Lung (tissue), 11 donors: ENCODE measurements at regions not wholly inside any gene's neighbourhood (a gene's known extent, or its start where the extent isn't known, plus 50 kb on each side); places are given as distances from the start of the nearest gene placed in this dataset.

Source experiments
- ATAC-seq: fragments of 200-7000 bp; cut with Tn5 transposase; one replicate; pipeline ENCODE4 v1.9.1; 2020; ENCODE audit warnings: moderate number of reproducible peaks; ENCODE audit not compliant: insufficient read depth, low FRiP score
- DNase-seq, 3 donors: peaks; one replicate each; pipeline ENCODE4 v3.0.0-alpha.2; 2013 to 2017
- H3K27ac ChIP-seq, 2 donors: one replicate each; pipeline ENCODE4 v1.5.1; 2013; ENCODE audit warnings: mild to moderate bottlenecking in 2 of 2, moderate library complexity in 2 of 2, control low read depth in 1 of 2, inconsistent platforms in 1 of 2, low read depth in 1 of 2, low read length in 1 of 2
- H3K27me3 ChIP-seq, 3 donors: one replicate each; pipeline ENCODE4 v1.5.1; 2013; ENCODE audit warnings: low read length in 2 of 3; ENCODE audit not compliant: control insufficient read depth in 3 of 3, insufficient read depth in 3 of 3
- H3K36me3 ChIP-seq, 4 donors: one replicate each; pipeline ENCODE4 v1.5.1; 2013; ENCODE audit warnings: low read length in 4 of 4, mild to moderate bottlenecking in 1 of 4, moderate library complexity in 1 of 4; ENCODE audit not compliant: control insufficient read depth in 4 of 4, insufficient read depth in 4 of 4
- H3K4me1 ChIP-seq, 5 donors: one replicate each; pipeline ENCODE4 v1.5.1; 2013; ENCODE audit warnings: low read length in 5 of 5, mild to moderate bottlenecking in 2 of 5, moderate library complexity in 1 of 5; ENCODE audit not compliant: control insufficient read depth in 5 of 5, insufficient read depth in 5 of 5
- H3K4me3 ChIP-seq: one replicate; pipeline ENCODE4 v1.5.1; 2013; ENCODE audit warnings: mild to moderate bottlenecking, control low read depth, moderate library complexity
- H3K9ac ChIP-seq, 2 donors: one replicate each; pipeline ENCODE4 v1.5.1; 2013; ENCODE audit warnings: low read length in 2 of 2, control low read depth in 1 of 2; ENCODE audit not compliant: insufficient read depth in 1 of 2
- H3K9me3 ChIP-seq, 4 donors: one replicate each; pipeline ENCODE4 v1.5.1; 2013; ENCODE audit warnings: low read length in 3 of 4, mild to moderate bottlenecking in 1 of 4, moderate library complexity in 1 of 4; ENCODE audit not compliant: control insufficient read depth in 4 of 4, insufficient read depth in 3 of 4
- WGBS, 2 donors: extraction: QIAGEN DNeasy Blood & Tissue Kit; methylation state at CpG; one replicate each; pipeline ENCODE4 v1.1.7; 2013; 5-methylcytosine and 5-hydroxymethylcytosine counted together
- TF ChIP-seq, protein P1 (sequence below): IDR thresholded peaks from 2 replicates; pipeline ENCODE4 v1.5.1; 2012; ENCODE audit warnings: mild to moderate bottlenecking; ENCODE audit errors: control extremely low read depth, extremely low read depth
- donor health status: control.
- donor health status: control.
- donor health status: Bipolar disorder and iron deficiency.
- donor health status: healthy.
- donor health status: DM: yes; HTN: yes; CAD: no.

DNA sequence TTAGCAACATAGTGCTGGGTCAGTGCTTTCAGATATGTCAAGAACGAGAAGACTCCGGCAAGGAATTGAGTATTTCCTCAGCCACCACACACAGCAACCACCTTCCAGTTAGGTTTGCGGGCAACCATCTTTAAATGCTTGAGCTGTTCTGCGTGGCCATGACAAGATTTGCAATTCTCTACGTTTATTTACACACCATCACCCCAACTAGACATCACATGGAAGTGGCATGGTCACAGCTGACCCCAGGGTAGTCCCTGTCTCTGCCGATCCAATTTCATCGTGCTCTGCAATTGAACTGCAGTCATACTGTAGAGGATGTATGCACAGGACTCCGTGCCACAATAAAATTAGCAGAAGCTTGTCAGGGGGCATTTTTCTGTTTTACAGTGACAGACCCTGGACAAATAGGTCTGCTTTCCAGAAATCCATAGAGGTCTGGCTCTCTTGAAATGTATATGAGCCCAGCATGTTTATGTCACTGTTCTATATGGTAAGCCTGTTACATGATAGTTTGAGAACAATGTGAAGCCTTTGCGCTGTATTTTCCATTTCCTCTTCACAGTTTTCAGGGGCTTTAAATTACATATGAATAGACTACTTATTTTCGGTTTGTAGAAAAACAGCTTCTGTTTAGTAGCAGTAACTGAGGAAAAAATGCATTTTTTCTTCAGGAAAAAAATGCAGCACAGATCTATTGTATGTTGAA is 605.2 kb downstream of the NR4A2 start:
- TF ChIP-seq, protein P1, sequence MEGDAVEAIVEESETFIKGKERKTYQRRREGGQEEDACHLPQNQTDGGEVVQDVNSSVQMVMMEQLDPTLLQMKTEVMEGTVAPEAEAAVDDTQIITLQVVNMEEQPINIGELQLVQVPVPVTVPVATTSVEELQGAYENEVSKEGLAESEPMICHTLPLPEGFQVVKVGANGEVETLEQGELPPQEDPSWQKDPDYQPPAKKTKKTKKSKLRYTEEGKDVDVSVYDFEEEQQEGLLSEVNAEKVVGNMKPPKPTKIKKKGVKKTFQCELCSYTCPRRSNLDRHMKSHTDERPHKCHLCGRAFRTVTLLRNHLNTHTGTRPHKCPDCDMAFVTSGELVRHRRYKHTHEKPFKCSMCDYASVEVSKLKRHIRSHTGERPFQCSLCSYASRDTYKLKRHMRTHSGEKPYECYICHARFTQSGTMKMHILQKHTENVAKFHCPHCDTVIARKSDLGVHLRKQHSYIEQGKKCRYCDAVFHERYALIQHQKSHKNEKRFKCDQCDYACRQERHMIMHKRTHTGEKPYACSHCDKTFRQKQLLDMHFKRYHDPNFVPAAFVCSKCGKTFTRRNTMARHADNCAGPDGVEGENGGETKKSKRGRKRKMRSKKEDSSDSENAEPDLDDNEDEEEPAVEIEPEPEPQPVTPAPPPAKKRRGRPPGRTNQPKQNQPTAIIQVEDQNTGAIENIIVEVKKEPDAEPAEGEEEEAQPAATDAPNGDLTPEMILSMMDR, result no peak
- 23 to 26% methylated on average over 10 of the region's 10 CpGs for WGBS, 2 donors
- Histone ChIP-seq H3K9me3 (no peaks in the 10 kb centered on the region), H3K27ac (no peak overlapping the region), H3K27me3 (no peaks in the 10 kb centered on the region), H3K36me3 (no peaks in the 10 kb centered on the region), H3K9ac (no peak overlapping the region), H3K4me3 (no peak overlapping the region), H3K4me1 (no peaks in the 10 kb centered on the region)
- no peak for ATAC-seq
- no peak for DNase-seq

DNA sequence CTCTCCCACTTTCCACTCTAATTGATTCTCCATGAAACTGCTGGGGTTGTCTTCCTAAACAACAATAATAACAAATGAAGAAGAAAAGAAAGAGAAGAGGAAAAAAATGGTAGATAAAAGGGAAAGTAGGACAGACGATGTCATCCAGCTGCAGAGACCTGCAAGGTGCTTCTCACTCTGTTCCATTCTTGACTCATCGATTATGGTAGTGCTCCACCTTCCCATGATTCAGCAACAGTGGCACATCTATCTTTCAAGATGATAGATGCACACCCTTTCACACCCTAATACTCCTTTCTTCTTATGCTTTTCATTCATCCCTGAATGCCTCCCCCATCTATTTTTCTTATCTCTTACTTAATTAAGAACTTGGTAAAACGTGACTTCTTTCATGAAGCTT is 610.2 kb downstream of the NR4A2 start:
- DNase-seq, result no peak
- TF ChIP-seq, protein P1, result no peak
- no peak overlapping the region for H3K4me3 ChIP-seq
- H3K36me3 ChIP-seq, result no peaks in the 10 kb centered on the region
- H3K9ac ChIP-seq, result no peak overlapping the region
- 80 to 84% methylated on average over 3 of the region's 3 CpGs for WGBS, 2 donors
- no peaks in the 10 kb centered on the region for H3K27me3 ChIP-seq
- no peaks in the 10 kb centered on the region for H3K4me1 ChIP-seq
- no peaks in the 10 kb centered on the region for H3K9me3 ChIP-seq
- ATAC-seq, result no peak
- H3K27ac ChIP-seq, result no peak overlapping the region

DNA sequence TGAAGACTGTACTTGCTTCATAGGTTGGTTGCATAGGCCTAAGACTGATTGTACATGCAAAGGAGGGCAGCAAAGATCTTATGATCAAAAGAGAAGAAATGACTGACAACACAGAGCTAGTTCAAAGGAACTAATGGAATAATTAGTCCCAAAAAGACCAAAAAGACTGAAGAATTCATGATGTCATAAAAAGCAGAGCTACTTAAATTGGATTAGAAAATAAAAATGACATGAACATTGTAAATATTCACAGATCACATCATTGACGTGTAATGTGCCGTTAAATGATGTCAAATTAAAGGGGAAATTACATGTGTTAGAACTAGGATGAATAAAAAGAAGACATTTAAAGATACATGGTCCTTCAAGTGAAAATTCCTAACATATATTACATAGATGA is 616.8 kb downstream of the NR4A2 start:
- no peak overlapping the region for H3K9ac ChIP-seq
- TF ChIP-seq, protein P1, result no peak
- no peak for ATAC-seq
- no peaks in the 10 kb centered on the region for H3K4me1 ChIP-seq
- no peak for DNase-seq
- H3K27me3 ChIP-seq, result no peaks in the 10 kb centered on the region
- H3K27ac ChIP-seq, result no peak overlapping the region
- WGBS, 2 donors, result 84 to 86% methylated on average over 2 of the region's 2 CpGs
- H3K4me3 ChIP-seq, result no peak overlapping the region
- H3K9me3 ChIP-seq, result no peaks in the 10 kb centered on the region
- no peaks in the 10 kb centered on the region for H3K36me3 ChIP-seq

DNA sequence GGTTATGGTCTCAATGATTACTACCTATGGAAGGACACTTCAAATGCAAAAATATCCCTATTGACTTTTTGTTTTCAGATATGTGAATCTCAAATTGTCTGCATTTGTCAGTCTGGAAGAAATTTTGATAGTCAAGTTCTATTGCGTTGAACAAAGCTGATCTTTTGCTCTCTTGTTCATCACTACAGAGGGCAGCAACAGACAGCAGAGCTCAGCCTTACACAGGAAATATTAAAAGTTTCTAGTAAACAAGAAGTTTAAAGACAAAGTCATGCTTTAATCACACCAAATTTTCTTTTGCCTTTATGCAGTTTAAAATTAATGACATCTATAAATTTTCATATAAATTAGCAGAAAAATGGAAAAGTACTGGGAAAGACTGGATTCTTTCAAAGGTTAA is 617.5 kb downstream of the NR4A2 start:
- Histone ChIP-seq H3K4me3 (no peak overlapping the region), H3K4me1 (no peaks in the 10 kb centered on the region), H3K27me3 (no peaks in the 10 kb centered on the region), H3K36me3 (no peaks in the 10 kb centered on the region), H3K27ac (no peak overlapping the region), H3K9ac (no peak overlapping the region), H3K9me3 (no peaks in the 10 kb centered on the region)
- WGBS, 2 donors, result 53 to 65% methylated on average over 1 of the region's 1 CpG
- ATAC-seq (no peak), DNase-seq (no peak)
- TF ChIP-seq, protein P1, result no peak
